Left kidney (tissue), 1 donor: ENCODE measurements at regions not wholly inside any gene's neighbourhood (a gene's known extent, or its start where the extent isn't known, plus 50 kb on each side); places are given as distances from the start of the nearest gene placed in this dataset.
"Not testable (repeated sequence)": the region's sequence is repeated elsewhere in the genome, so short reads cannot be mapped to it uniquely, and the experiment has no call there.

Source experiments
- DNase-seq: peaks from one replicate; pipeline ENCODE4 v3.0.0-alpha.2; 2013

GRCh38 chr4:153933915-153934687 is 145.2 kb upstream of the SFRP2 start:
- no peak for DNase-seq

GRCh38 chr4:153931804-153932203 is 142.9 kb upstream of the SFRP2 start:
- DNase-seq: no peak

- DNase-seq: no peak
Measured at GRCh38 chr4:153929675-153930074, 140.8 kb upstream of the SFRP2 start.

- no peak for DNase-seq
Measured at GRCh38 chr4:153927451-153927850, 138.6 kb upstream of the SFRP2 start.

- no peak for DNase-seq
Measured at GRCh38 chr4:153922148-153922547, 133.3 kb upstream of the SFRP2 start.

- DNase-seq: no peak
Measured at GRCh38 chr4:153919667-153920066, 130.8 kb upstream of the SFRP2 start.

- DNase-seq: no peak
Measured at GRCh38 chr4:153916273-153916755, 127.4 kb upstream of the SFRP2 start.

- no peak for DNase-seq
Measured at GRCh38 chr4:153912301-153912700, 123.4 kb upstream of the SFRP2 start.

- DNase-seq: no peak
Measured at GRCh38 chr4:153909672-153910071, 120.8 kb upstream of the SFRP2 start.

GRCh38 chr4:153906231-153906630 is 117.3 kb upstream of the SFRP2 start:
- DNase-seq: no peak

- DNase-seq: no peak
Measured at GRCh38 chr4:153905231-153905630, 116.3 kb upstream of the SFRP2 start.

- DNase-seq: no peak
Measured at GRCh38 chr4:153904011-153904410, 115.1 kb upstream of the SFRP2 start.

- DNase-seq: no peak
Measured at GRCh38 chr4:153901220-153901619, 112.3 kb upstream of the SFRP2 start.

- no peak for DNase-seq
Measured at GRCh38 chr4:153900426-153900825, 111.5 kb upstream of the SFRP2 start.

GRCh38 chr4:153890761-153891160 is 101.9 kb upstream of the SFRP2 start:
- DNase-seq: no peak

- no peak for DNase-seq
Measured at GRCh38 chr4:153887217-153887616, 98.3 kb upstream of the SFRP2 start.

GRCh38 chr4:153884325-153884724 is 95.4 kb upstream of the SFRP2 start:
- no peak for DNase-seq

- no peak for DNase-seq
Measured at GRCh38 chr4:153880983-153881382, 92.1 kb upstream of the SFRP2 start.

- no peak for DNase-seq
Measured at GRCh38 chr4:153877898-153878297, 89.0 kb upstream of the SFRP2 start.

- no peak for DNase-seq
Measured at GRCh38 chr4:153873741-153874140, 84.9 kb upstream of the SFRP2 start.

- not testable (repeated sequence) for DNase-seq
Measured at GRCh38 chr4:153866766-153867165, 77.9 kb upstream of the SFRP2 start.

GRCh38 chr4:153852501-153852900 is 63.6 kb upstream of the SFRP2 start:
- DNase-seq: no peak

- DNase-seq: no peak
Measured at GRCh38 chr4:153850533-153851280, 61.8 kb upstream of the SFRP2 start.

GRCh38 chr4:153844144-153844543 is 55.3 kb upstream of the SFRP2 start:
- DNase-seq: no peak
